Mammary epithelial cell (primary cell): ENCODE measurements at regions not wholly inside any gene's neighbourhood (a gene's known extent, or its start where the extent isn't known, plus 50 kb on each side); places are given as distances from the start of the nearest gene placed in this dataset.

ENCODE experiments used
- CTCF ChIP-seq, 2 donors: IDR thresholded peaks in 1 of 2; conservative IDR thresholded peaks in 1 of 2; 2 replicates each; pipeline ENCODE4 v1.5.1; 2011 to 2012; ENCODE audit warnings: inconsistent platforms in 2 of 2, low read length in 2 of 2, mild to moderate bottlenecking in 2 of 2, control low read depth in 1 of 2, low read depth in 1 of 2; ENCODE audit not compliant: insufficient read depth in 1 of 2; ENCODE audit errors: extremely low read depth in 1 of 2
- EZH2 ChIP-seq: IDR thresholded peaks from 2 replicates; pipeline ENCODE4 v1.6.1; 2012; ENCODE audit warnings: low read length, inconsistent platforms, borderline replicate concordance

GRCh38 chr6:119908157-119908556 lies 558.6 kb upstream of the MAN1A1 start:
- TF ChIP-seq CTCF (conservative IDR thresholded peaks at IDR 0.05 in 1 of 2, IDR thresholded peaks at IDR 0.05 in 1 of 2; ENCODE audit: extremely low read depth in 1 of 2, insufficient read depth in 1 of 2, low read depth in 1 of 2, low read length in 2 of 2) (no peak), EZH2 (no peak)
